SK-N-DZ (cell line): ENCODE measurements at regions not wholly inside any gene's neighbourhood (a gene's known extent, or its start where the extent isn't known, plus 50 kb on each side); places are given as distances from the start of the nearest gene placed in this dataset.

Experiments used
- DNase-seq: peaks from one replicate; pipeline ENCODE4 v3.0.0-alpha.2; 2015; ENCODE audit warnings: low spot score

DNA sequence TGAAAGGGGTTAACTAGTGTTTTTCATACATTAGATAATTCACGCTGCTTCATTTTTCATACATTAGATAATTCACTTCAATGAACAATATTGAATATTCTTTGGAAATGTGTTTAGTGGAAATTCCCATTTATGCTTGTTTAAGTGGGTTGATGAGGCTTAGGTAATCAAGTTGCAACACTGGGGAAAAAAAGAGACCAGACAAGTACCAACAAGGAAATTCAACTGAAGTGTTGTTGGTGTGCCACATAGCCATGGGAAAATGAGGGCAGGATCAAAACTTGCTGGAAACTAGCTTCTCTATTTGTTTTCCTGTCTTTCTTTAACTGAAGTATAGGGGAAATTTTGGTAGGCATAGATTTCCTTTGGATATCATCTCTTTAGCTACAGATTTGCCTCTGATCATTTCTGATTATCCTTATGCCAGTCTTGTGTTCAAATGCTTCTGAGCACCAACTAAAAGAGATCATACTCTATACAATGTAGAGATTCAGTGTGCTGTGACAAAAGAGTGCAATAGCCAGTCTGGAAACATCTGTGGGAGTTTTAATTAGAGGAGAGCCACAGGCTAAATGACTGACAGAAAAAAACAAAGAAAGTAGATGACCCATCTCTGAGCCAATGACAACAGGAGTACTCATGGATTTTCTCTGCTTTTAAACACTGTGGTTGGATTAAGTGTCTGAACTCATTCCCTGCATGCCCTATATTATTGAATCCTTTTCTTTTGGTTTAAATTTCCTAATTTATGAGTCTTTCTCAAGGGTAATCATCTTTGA, 67.6 kb upstream of the CTSC start:
- no peak for DNase-seq

- no peak for DNase-seq
These were observed 66.9 kb upstream of the CTSC start for GRCh38 chr11:88404391-88404790.

DNA sequence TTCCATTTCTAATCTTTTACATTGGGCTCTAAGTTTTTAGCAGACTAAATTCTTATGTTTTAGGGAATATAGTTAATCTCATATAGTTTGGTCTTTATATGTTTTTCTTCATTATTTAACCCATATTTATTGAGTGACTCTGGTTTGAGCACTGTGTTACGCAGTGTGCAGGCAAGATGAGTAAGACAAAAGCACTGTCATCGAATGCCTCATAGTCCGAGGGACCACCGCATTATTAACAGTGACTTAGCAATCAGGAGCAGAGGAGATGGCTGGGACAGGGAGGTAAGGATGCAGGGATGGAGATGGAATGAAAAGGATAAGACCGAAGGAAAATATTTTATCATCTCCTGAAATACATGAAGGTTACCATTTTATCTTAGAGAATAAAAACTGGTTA, 65.2 kb upstream of the CTSC start:
- DNase-seq, result no peak

DNA sequence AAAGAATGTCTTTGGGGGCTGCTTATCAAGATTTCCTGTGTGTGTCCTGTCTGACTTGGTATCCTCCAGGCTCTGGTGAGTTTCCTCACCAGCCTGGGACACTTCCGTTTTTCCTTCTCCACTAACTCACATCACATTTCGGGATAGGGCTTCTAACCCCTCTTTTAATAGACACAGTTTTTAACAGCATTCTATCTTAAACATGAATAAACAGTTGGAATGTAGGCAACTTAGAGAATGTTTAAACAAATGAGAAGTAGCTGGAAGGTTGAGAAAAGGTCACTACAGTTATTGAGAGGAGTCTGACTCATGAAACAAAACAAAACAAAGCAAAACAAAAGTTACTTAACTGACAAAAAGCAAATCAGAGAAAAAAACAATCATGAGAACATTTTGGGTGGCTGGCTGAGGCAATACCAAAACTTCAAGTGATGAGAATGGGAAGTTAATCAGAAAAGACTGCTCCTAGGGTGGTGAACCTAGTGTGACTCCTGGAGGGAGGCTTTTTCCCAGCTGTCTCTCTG, 64.7 kb upstream of the CTSC start:
- DNase-seq, result no peak

DNA sequence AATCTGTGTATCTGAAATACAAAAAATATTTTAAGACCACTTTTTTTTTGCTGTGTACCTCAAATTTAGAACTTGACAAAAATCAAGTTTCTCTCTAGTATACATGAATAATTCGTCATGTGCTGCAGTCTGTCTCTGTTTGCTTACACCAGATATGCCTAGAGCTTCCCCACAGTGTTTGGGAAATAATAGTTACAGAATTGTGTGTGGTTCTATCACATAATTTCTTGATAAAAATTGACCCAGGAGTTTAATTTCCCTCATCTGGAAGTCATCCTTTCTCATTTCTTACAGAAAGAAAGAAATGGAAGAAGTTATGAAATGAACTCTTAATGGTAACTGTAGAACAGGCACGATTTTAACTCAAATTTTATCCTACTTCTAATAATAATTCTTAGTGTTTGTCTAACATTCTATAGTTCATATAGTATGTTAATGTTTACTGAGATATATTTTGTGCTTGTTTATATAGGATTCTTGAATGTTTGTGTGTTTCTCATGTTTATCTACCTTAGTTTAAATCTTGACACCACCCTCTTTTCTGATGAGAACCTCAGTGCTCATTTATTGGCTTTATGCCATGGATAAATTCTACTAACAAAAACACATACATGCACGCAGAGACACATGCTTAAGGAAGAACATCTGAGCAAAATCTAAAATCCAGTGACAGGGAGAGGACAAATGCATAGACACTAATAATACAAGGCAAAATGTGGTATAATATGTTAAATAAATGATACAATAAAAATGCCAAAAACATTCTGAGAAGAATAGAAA, 61.4 kb upstream of the CTSC start:
- no peak for DNase-seq

DNA sequence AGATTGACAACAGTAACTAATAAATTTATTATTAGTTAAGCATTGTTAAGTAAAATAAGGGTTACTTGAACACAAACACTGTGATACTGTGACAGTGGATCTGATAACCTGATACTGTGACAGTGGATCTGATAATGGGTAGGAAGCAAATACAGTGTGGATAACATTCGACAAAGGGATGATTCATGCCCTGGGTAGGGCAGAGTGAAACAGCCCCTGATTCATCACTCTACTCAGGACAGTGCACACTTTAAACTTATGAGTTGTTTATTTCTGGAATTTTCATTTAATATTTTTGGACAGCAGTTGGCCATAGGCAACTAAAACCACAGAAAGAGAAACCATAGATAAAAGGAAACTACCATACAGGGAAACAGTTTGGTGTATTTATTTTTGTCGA, 60.8 kb upstream of the CTSC start:
- no peak for DNase-seq

- DNase-seq, result no peak
These were observed 52.7 kb upstream of the CTSC start for GRCh38 chr11:88390254-88390653.

DNA sequence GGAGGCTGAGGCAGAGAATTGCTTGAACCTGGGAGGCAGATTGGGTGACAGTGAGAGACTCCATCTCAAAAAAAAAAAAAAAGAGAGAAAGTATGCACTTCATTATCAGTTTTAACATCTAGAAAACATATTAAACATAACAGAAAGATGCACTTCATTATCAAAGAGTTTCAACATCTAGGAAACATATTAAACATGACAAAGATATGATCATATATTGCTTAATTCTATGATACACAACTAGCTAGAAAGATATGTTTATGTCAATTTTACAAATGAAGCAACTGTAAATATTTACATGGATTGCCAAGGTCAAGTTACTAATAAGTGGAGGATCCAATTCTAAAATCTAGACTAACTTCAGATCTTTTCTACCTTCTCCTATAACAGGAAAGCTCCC, 50.4 kb upstream of the CTSC start:
- no peak for DNase-seq
